ENCODE measurements at regions not wholly inside any gene's neighbourhood (a gene's known extent, or its start where the extent isn't known, plus 50 kb on each side); places are given as distances from the start of the nearest gene placed in this dataset.

DNA sequence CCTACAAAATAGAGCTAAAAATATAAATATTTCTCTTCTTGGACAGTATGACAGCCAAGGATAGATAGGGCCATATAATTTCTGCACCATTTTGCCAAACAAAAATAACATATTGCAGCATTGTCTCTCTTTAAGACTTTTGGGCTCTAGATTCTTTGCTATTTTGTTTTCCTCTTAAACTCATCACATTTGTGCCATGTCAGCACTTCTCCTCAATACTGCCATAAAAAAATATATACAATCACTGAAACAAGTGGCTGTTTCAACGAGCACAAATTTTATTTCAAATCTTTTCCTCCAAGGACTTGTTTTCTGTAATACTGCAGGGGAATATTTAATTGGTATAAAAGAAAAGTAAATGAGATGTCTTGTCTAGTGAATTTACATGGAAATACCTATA, 1570.0 kb upstream of the NUDT12 start:
- no peaks in the 10 kb centered on the region for H3K9me1 ChIP-seq (replicated peaks; ENCODE audit: control insufficient read depth, extremely low read depth, insufficient read depth, low read length)
- H3K4me1 ChIP-seq (ENCODE audit: control insufficient read depth, extremely low read depth, insufficient read depth, low read length), result no peaks in the 10 kb centered on the region
- no peaks in the 10 kb centered on the region for H3K79me2 ChIP-seq (ENCODE audit: control insufficient read depth, insufficient read depth, low read length)
- dilution Hi-C loops (cut with MboI; ENCODE audit: extremely low pct_ligation_motif_present, low sequenced_read_pairs) (no loop called here), intact Hi-C loops (cut with micrococcal nuclease) (no loop called here)
- no TSS peak for BruUV-seq (replicated peaks)
- no peak for TF ChIP-seq MYC (IDR thresholded peaks at IDR 0.05; ENCODE audit: low read depth, low read length)
- no peak for TF ChIP-seq JUN (IDR thresholded peaks at IDR 0.05; ENCODE audit: borderline replicate concordance, insufficient read depth, insufficient read length, low read depth)
- no peak for TF ChIP-seq FOS (IDR thresholded peaks at IDR 0.05; ENCODE audit: borderline replicate concordance, insufficient read depth, low read length)
- no peak for TF ChIP-seq POLR2AphosphoS5 (IDR thresholded peaks at IDR 0.05; ENCODE audit: insufficient read depth, low read depth, low read length)
- TF ChIP-seq GATA2 (IDR thresholded peaks at IDR 0.05; ENCODE audit: insufficient read depth, insufficient read length, low read depth, low read length), result no peak
- no peak for TF ChIP-seq EZH2 (IDR thresholded peaks at IDR 0.05; ENCODE audit: borderline replicate concordance, low read depth, low read length, severe bottlenecking)
- no peak for TF ChIP-seq MAX (IDR thresholded peaks at IDR 0.05; ENCODE audit: insufficient read depth, insufficient read length)
- TF ChIP-seq, protein P1, sequence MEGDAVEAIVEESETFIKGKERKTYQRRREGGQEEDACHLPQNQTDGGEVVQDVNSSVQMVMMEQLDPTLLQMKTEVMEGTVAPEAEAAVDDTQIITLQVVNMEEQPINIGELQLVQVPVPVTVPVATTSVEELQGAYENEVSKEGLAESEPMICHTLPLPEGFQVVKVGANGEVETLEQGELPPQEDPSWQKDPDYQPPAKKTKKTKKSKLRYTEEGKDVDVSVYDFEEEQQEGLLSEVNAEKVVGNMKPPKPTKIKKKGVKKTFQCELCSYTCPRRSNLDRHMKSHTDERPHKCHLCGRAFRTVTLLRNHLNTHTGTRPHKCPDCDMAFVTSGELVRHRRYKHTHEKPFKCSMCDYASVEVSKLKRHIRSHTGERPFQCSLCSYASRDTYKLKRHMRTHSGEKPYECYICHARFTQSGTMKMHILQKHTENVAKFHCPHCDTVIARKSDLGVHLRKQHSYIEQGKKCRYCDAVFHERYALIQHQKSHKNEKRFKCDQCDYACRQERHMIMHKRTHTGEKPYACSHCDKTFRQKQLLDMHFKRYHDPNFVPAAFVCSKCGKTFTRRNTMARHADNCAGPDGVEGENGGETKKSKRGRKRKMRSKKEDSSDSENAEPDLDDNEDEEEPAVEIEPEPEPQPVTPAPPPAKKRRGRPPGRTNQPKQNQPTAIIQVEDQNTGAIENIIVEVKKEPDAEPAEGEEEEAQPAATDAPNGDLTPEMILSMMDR (IDR thresholded peaks at IDR 0.05; ENCODE audit: extremely low read depth in 1 of 2, insufficient read depth in 1 of 2, low read depth in 1 of 2, low read length in 2 of 2), result no peak
- no peak for TF ChIP-seq POLR2A (IDR thresholded peaks at IDR 0.05; ENCODE audit: low read depth, low read length)
- no peaks in the 10 kb centered on the region for H3K36me3 ChIP-seq (ENCODE audit: control insufficient read depth in 2 of 2, extremely low read depth in 1 of 2, insufficient read depth in 2 of 2, low read length in 2 of 2)
- no peaks in the 10 kb centered on the region for H3K27me3 ChIP-seq (ENCODE audit: control insufficient read depth in 2 of 2, insufficient read depth in 2 of 2, low read length in 2 of 2)
- no peak overlapping the region for H3K9ac ChIP-seq (replicated peaks; ENCODE audit: extremely low read depth, insufficient read depth, low read length)
- no peak overlapping the region for H3K4me2 ChIP-seq (ENCODE audit: insufficient read depth, low read length)
- H4K20me1 ChIP-seq (replicated peaks; ENCODE audit: control insufficient read depth, extremely low read depth, insufficient read depth, low read length), result no peaks in the 10 kb centered on the region
- FAIRE-seq (no peak), DNase-seq (ENCODE audit: low read depth, low spot score) (no peak)
- ChIA-PET CTCF (no interaction called here), POLR2A (no interaction called here)
- H3K9me3 ChIP-seq (replicated peaks; ENCODE audit: control insufficient read depth, insufficient read depth, low read length), result no peaks in the 10 kb centered on the region
- no peak overlapping the region for H2AFZ ChIP-seq (ENCODE audit: low read depth, low read length)
- no peak overlapping the region for H3K27ac ChIP-seq (ENCODE audit: insufficient read depth, low read depth, low read length)
- H3K4me3 ChIP-seq (replicated peaks in 1 of 3; ENCODE audit: insufficient read depth in 1 of 3, low read depth in 1 of 3, low read length in 3 of 3), result no peak overlapping the region

All from endothelial cell of umbilical vein (primary cell).